ENCODE measurements at regions not wholly inside any gene's neighbourhood (a gene's known extent, or its start where the extent isn't known, plus 50 kb on each side); places are given as distances from the start of the nearest gene placed in this dataset.

GRCh38 chr7:41536122-41536872 is 166.6 kb downstream of the INHBA start:
- no peak for DNase-seq (ENCODE audit: low read depth in 2 of 2)

- no peak for DNase-seq (ENCODE audit: low read depth in 2 of 2)
Measured at GRCh38 chr7:41529831-41530230, 173.1 kb downstream of the INHBA start.

DNA sequence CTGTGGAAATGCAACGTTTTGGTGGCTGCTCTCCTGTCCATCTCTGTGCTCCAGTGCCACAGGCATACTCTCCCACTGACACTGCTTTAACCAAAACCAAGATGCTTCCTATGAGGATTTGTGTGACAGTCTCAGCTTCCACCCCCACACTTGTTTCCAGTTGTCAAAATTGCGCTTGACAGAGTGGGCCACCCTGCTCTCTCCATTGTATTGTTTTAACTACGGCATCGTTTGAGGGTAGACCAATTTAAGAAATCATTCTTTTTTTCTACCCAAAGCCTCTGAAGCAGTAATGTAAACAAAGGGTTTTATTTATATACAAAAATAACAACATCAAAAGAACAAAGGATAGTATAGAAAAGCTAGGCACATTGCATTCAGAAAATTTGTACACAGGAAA is 178.0 kb downstream of the INHBA start:
- no peak for DNase-seq (ENCODE audit: low read depth in 2 of 2)

DNA sequence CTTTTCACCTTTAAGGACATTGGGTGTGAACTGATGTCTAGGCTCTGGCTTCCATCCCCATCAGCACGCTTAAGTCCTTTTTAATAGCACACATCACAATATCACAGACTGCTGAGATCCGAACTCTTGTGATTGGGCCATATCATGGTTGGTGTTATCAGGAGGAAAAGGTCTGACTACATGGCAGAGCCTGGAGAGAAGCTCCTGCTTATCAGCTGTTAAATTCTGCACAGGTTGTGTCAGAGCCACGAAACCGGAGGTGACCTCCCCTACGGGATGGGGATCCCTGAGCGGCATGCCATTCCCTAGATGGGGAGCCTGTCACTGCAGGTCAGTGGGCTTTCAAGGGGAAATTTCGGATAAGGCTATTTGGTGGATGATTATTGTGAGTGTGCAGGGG is 182.4 kb downstream of the INHBA start:
- DNase-seq (ENCODE audit: low read depth in 2 of 2): no peak

- no peak for DNase-seq (ENCODE audit: low read depth in 2 of 2)
Measured at GRCh38 chr7:41517771-41518170, 185.1 kb downstream of the INHBA start.

DNA sequence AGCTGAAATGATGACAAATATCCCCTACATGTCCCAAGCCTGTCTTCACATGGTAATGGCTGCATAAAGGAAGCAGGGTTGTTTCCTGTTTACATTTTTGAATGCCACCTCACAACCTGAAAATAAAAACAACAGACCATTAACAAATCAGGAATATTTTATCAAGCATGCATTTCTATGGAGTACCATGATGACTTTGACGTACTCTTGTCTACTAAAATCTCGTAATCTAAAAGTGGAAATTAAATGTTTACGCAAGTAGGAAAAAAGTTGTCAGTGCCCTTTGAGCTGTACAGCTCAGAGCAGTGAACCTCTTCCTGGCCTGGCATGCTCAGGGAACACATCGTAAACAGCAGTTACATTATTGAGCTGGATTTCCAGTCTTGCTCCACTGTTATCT is 194.1 kb downstream of the INHBA start:
- peak; percentile 32 to 61 for DNase-seq (ENCODE audit: low read depth in 2 of 2)

DNA sequence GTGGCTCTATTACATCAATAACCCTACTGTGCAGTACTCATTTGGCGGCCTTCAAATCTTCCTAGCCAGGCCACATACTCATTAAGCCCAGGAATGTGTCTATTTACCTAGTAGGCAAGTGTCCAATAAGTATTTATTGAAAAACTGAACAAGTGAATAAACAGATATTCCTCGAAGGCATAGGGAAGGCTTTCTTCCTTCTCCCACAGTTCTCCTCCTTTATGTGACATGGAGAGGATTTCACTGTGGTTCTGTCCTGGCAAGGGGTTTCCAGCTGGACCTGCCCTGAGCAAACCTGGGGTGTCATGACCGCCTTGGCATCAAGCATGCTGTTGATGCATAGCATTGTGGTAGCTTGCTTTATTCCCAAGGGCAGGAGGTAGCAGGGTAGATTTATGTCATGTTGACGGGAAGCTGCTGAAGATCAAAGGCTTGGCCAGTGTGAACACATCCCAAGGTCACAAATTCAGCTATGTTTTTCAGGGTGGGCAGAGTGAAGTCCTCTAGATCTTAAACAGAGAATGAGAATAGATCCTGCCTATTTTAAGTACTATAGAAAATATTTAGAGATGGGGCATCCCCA is 195.1 kb downstream of the INHBA start:
- no peak for DNase-seq (ENCODE audit: low read depth in 2 of 2)

GRCh38 chr7:41504214-41504980 is 198.5 kb downstream of the INHBA start:
- DNase-seq (ENCODE audit: low read depth in 2 of 2): no peak

GRCh38 chr7:41503438-41503837 is 199.5 kb downstream of the INHBA start:
- DNase-seq (ENCODE audit: low read depth in 2 of 2): no peak

DNA sequence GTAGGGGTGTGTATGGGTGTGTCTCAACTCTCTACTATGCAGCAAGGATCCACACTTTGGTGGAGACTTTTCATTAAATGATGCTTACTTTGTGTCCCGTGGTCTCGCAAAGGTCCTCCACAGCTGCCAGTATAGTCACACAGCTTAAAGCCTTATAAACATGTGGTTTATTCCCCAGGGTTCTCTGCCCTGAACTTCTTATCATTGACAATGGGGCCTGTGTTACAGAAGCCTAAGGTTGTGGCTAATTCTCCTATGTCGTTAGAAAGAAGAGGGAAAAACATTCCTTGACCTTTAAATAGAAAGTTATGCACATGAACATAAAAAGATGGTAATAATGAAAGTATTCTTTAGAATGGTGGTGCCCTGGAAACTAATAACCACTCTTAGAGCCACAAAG is 201.4 kb downstream of the INHBA start:
- no peak for DNase-seq (ENCODE audit: low read depth in 2 of 2)

GRCh38 chr7:41501006-41501405 is 201.9 kb downstream of the INHBA start:
- DNase-seq (ENCODE audit: low read depth in 2 of 2): no peak

- DNase-seq (ENCODE audit: low read depth in 2 of 2): no peak
Measured at GRCh38 chr7:41492603-41493002, 210.3 kb downstream of the INHBA start.

DNA sequence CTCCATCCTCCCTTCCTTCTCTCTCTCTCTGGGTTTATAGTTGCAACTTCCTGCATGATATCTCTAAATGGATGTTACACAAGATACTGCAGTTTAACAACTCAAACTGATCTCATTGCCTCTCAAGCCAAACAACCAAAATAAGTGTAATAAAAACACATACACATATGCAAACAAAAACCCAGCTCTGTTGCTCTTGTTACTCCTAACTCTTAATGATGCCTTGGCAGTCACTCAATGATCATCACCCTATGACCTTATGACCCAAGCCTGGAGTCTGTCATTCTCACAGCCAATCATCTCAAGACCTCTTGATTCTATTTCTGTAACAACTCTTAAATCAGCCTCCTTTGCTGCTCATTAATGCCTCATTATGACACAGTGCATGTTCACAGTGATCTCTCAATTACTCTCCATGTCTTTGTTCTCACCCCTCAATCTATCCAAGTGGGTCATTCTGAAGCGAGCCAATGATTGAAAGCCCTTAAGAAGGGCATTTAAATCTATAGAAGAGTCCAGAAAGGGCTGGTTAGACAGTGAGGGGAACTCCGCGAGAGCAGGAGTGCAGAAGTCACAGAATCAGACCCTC is 210.9 kb downstream of the INHBA start:
- no peak for DNase-seq (ENCODE audit: low read depth in 2 of 2)

- DNase-seq (ENCODE audit: low read depth in 2 of 2): no peak
Measured at GRCh38 chr7:41491308-41491707, 211.6 kb downstream of the INHBA start.

DNA sequence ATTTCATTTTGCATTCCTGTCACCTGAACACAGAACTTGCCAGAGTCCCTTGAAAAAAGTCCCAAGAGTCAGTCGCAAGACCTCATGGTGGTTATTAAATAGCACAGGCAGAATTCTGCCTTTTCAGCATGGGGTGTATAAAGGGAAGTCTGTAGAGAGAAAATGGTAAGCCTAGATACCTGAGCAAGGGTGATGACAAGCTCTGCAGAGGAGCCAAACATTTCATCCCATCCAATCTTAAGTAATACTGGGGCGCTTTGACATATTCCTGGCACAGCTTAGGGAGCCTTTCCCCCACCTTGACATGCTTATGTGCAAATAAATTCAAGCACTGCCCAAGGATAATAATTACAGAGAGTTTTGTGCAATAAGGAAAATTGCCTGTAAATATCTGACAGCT is 213.0 kb downstream of the INHBA start:
- no peak for DNase-seq (ENCODE audit: low read depth in 2 of 2)

DNA sequence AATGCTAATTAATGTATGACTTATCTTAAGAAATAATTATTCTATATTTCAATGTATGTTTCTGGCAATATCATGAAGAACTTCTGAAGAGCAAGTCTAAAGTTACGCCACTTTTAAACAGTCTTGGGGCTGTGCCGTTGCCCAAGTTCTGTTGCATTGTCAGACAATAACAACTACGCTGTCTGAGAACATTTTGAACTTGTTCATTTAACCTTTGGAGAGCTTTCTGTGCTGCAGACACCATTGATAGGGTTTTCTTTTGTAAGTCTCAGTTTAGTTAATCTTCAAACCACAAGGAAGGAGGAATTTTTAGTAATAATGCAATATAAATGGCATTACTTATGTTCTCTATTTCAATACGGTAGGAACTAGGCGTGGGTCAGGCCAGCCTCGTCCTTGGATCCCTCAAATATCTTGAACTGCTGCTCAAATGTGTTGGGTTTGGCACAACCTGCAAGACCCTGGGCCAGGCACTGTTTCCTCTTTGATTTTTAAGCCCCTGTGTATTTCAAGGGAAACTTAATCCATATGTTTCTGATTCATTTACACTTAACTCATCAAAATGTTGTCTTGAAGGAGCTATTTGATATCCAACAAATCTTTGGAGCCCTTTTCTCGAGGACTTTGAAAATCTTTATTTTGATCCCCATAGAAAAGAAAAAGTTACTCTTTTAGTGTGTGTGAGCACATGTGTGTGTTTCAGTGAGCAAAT is 215.5 kb downstream of the INHBA start:
- DNase-seq (ENCODE audit: low read depth in 2 of 2): no peak

DNA sequence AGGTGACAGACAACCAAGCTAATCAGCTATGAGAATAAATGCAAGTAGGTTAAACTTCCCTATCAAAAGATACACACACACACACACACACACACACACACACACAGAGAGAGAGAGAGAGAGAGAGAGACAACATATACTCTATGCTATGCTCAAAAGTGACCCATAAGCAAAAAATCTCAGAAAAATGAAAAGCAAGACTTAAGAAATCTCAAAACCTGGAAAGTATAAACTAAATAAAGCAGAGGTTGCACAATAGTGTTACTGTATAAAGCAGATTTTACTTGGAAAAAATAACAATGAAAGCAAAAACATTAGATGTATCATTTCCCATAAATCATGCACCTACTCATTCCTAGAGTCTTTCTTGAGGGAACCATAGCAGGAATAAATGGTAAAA is 221.5 kb downstream of the INHBA start:
- no peak for DNase-seq (ENCODE audit: low read depth in 2 of 2)

DNA sequence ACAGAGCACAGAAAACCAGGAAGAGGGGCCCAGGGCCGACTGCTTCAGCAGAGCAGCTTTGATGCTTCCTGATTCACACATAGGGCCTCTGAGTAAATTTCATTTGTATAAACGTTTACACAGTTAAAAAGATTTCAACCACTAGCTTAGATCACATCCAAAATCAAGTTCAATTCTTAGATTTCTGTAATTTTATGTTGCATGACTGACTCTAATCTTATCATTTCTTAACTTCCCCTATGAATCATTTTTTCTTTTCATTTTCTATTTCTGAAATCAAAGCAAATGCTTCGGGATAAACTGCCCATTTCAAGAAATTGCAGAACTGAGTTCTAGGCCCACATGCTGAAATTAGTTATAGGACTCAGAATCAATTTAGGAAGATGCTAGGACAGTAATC is 224.7 kb downstream of the INHBA start:
- no peak for DNase-seq (ENCODE audit: low read depth in 2 of 2)

DNA sequence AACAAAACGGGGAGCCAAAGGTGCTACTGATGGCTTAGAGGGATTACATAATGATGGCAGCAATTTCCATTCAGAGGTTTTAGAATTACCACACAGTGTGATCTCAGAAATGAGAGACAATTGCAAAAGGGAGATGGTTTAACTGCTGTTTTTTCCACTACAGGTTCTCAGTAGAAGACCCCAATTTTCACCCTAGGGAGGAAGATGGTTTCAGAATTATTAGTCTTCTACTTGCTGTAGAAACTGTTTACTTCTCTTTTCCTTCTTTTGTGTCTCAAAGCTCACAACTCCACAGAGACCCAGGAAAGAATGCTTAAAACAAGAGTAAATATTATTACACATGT is 226.5 kb downstream of the INHBA start:
- DNase-seq (ENCODE audit: low read depth in 2 of 2): no peak

DNA sequence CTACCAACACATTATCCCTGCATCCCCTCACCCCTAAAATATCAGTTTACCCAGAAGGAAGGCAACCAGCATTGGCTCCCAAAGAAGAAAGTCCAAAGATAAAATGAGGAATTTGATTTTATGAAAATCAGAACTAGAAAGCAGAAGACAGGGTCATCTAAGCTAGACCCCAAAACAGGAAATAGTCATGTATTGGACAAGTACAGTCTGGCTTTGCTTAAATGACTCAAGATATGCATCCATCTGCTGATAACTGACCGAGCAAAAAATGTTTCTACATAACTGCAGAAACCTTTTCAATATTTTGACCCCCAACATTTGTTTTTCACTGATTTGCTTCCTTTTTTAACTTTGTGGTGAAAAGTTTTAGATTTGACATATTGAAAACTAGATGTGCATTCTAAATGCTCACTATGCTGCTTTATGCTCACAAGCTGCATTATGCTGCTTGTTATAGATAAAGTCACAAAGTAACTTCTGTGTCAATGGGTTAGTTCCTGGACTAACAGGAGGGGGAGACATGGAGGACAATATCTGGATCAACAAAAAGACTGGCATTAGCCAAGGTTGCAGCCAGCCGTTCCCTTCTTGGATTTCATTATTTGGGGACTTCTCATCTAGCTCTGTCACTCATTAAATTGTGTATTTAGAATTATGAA is 227.0 kb downstream of the INHBA start:
- DNase-seq (ENCODE audit: low read depth in 2 of 2): no peak

DNA sequence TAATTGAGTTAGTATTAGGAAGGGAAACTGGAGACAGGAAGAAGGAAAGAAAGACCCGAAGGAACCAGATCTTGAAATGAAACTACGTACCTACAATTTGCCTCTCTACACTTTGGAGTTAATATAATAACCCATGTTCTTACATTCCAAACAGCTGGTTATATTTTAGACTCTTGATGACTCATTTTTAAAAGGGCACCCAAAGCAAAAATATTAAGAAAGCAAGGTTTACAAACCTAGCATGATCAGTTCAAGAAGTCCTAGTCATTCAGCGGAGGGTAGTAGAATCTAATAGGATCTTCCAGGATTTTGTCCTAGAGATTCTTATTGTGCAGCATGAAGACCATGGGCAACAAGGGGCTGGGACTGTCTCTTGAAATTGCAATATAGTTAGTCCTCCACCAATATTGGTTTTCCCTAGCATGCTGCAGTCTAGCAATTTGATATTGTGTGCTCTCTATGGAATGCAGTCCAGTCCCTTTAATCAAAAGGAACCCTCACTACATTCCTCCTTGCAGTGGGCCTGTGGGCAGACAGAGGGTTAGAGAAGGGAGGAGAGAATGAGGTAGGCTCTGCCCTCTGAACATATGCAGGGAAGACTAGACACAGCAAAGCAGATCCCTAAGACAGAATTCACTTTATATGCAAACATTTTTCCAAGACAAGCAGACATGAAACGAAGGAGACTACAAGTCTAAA is 230.3 kb downstream of the INHBA start:
- DNase-seq (ENCODE audit: low read depth in 2 of 2): no peak

All from dermis microvascular lymphatic vessel endothelial cell (primary cell).